ENCODE measurements at regions not wholly inside any gene's neighbourhood (a gene's known extent, or its start where the extent isn't known, plus 50 kb on each side); places are given as distances from the start of the nearest gene placed in this dataset.
A peak's percentile ranks its signal among the peaks of the same experiment; 100 is the strongest.

DNA sequence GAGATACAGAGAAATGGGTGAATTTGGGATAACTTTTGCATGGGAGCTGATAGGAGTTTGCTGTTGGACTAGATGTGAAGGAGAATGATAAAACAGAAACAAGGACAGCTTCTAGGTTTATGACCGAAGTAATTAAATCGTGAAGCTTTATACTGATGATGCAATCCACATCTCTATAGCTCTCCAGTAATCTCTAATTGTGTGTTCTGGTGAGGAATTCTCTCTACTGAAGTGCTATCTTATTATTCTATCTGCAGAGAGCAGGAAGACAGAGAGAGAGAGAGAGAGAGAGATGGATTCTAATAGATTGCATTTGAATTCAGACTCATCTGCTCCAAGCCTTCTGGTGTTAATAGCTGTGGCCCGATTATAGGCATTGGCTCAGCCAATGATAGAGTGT, 113.5 kb upstream of the FRMD4B start:
- TF ChIP-seq, protein P1, sequence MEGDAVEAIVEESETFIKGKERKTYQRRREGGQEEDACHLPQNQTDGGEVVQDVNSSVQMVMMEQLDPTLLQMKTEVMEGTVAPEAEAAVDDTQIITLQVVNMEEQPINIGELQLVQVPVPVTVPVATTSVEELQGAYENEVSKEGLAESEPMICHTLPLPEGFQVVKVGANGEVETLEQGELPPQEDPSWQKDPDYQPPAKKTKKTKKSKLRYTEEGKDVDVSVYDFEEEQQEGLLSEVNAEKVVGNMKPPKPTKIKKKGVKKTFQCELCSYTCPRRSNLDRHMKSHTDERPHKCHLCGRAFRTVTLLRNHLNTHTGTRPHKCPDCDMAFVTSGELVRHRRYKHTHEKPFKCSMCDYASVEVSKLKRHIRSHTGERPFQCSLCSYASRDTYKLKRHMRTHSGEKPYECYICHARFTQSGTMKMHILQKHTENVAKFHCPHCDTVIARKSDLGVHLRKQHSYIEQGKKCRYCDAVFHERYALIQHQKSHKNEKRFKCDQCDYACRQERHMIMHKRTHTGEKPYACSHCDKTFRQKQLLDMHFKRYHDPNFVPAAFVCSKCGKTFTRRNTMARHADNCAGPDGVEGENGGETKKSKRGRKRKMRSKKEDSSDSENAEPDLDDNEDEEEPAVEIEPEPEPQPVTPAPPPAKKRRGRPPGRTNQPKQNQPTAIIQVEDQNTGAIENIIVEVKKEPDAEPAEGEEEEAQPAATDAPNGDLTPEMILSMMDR (IDR thresholded peaks at IDR 0.05) = no peak
- TF ChIP-seq POLR2A (IDR thresholded peaks at IDR 0.05) = no peak
- WGBS, 2 donors = 53 to 66% methylated on average over 3 of the region's 3 CpGs
- H3K9me3 ChIP-seq = no peaks in the 10 kb centered on the region
- intact Hi-C loops (cut with DNase I; ENCODE audit: low total_unique reads) = no loop called here
- H3K27me3 ChIP-seq = no peaks in the 10 kb centered on the region
- DNase-seq = no peak
- H3K4me1 ChIP-seq = no peaks in the 10 kb centered on the region
- H3K4me3 ChIP-seq = no peak overlapping the region
- H3K27ac ChIP-seq = peak overlapping the region in 1 of 2 donors; percentile 58
- H3K36me3 ChIP-seq (ENCODE audit: low read depth, missing control alignments) = no peaks in the 10 kb centered on the region

DNA sequence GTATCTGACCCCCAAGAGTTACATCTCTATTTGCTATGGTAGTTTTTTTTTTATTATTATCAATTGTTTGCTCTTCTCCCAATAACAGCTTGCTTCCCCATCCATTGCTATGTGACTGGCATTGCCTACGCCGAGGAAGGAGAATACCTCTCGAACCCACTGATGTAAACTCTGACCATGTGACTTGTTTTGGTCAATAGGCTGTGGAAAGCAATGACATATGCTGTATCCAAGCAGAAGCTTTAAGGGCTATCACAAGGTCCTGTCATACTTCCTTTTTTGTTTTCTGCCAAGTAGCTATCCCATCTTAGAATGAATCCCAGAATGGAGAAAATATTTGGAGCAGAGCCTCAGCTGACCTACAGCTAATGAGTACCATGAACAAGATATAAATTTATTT, 111.0 kb upstream of the FRMD4B start:
- WGBS, 2 donors = 87 to 94% methylated on average over 3 of the region's 3 CpGs
- Histone ChIP-seq H3K27me3 (no peaks in the 10 kb centered on the region), H3K27ac (no peak overlapping the region), H3K4me1 (no peaks in the 10 kb centered on the region), H3K4me3 (no peak overlapping the region), H3K36me3 (ENCODE audit: low read depth, missing control alignments) (no peaks in the 10 kb centered on the region), H3K9me3 (no peaks in the 10 kb centered on the region)
- TF ChIP-seq, protein P1 (IDR thresholded peaks at IDR 0.05) = no peak
- no peak for TF ChIP-seq POLR2A (IDR thresholded peaks at IDR 0.05)
- intact Hi-C loops (cut with DNase I; ENCODE audit: low total_unique reads) = no loop called here
- no peak for DNase-seq

DNA sequence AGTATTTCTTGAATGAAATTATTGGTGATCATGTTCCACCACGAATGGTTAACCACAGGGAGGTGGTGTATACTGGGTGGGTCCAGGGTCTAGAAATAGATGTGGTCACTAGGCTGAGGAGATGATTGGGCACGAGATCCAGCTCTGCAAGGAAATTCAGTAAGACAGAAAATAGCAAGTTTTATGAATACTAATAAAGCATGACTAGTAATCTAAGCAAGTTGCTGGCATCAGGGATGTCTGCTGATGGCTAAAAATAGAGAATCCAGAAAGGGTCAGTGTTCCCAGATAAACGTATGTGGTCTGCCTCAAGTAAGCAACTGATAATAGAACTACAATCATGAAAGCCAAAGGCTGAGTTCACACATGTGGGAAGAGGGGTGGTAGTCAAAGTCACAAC, 108.3 kb upstream of the FRMD4B start:
- H3K27me3 ChIP-seq = no peaks in the 10 kb centered on the region
- no peak for DNase-seq
- H3K4me1 ChIP-seq = no peaks in the 10 kb centered on the region
- intact Hi-C loops (cut with DNase I; ENCODE audit: low total_unique reads) = no loop called here
- H3K4me3 ChIP-seq = no peak overlapping the region
- TF ChIP-seq, protein P1 (IDR thresholded peaks at IDR 0.05) = no peak
- TF ChIP-seq POLR2A (IDR thresholded peaks at IDR 0.05) = no peak
- no peak overlapping the region for H3K27ac ChIP-seq
- no peaks in the 10 kb centered on the region for H3K9me3 ChIP-seq
- H3K36me3 ChIP-seq (ENCODE audit: low read depth, missing control alignments) = no peaks in the 10 kb centered on the region
- 40 to 58% methylated on average over 3 of the region's 3 CpGs for WGBS, 2 donors

DNA sequence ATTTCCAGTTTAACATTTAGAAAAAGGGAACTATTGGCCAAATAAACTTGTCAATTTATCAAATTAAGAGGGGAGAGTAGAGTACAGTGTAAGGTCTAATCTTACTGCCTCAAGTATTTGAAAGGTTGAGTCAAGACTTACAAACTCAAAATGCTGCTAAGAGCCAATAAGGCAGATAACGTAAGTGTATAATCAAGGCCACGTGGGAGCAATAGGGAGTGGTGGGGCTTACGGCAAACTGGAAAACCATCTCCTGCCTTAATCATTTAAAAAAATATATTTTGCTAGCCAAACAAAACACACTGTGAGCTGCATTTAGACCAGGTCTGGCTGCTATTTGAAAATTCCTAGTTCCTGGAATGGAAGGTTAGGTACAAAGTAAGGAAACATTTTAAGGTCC, 107.3 kb upstream of the FRMD4B start:
- H3K27me3 ChIP-seq = no peaks in the 10 kb centered on the region
- TF ChIP-seq POLR2A (IDR thresholded peaks at IDR 0.05) = no peak
- TF ChIP-seq, protein P1 (IDR thresholded peaks at IDR 0.05) = no peak
- no peaks in the 10 kb centered on the region for H3K9me3 ChIP-seq
- WGBS, 2 donors = 49 to 60% methylated on average over 3 of the region's 3 CpGs
- no peak overlapping the region for H3K4me3 ChIP-seq
- H3K27ac ChIP-seq = no peak overlapping the region
- DNase-seq = no peak
- H3K4me1 ChIP-seq = no peaks in the 10 kb centered on the region
- H3K36me3 ChIP-seq (ENCODE audit: low read depth, missing control alignments) = no peaks in the 10 kb centered on the region
- intact Hi-C loops (cut with DNase I; ENCODE audit: low total_unique reads) = no loop called here

DNA sequence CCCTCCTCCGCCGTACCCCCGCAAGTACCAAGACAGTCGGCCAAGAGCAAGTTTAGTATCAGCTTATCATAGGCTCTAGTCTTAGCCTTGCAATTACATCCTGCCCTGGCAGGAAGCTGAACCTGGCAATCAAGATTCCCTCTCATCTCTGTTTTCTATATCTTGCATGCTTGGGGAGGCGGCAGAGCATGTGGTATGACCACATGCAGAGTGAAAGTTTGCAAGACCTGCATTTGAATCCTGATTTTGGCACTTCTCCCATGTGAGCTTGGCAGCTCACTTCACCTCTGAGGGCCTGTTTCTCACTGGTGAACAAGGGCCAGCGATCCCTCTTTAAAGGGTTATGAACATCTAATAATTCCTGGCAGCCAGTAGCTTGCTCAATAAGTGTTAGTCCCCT, 106.1 kb upstream of the FRMD4B start:
- WGBS, 2 donors = 80 to 89% methylated on average over 6 of the region's 6 CpGs

More for the DNA sequence above, 106.1 kb upstream of the FRMD4B start:
- TF ChIP-seq POLR2A (IDR thresholded peaks at IDR 0.05) = no peak
- TF ChIP-seq, protein P1 (IDR thresholded peaks at IDR 0.05) = no peak
- no peaks in the 10 kb centered on the region for H3K36me3 ChIP-seq (ENCODE audit: low read depth, missing control alignments)
- no peak overlapping the region for H3K27ac ChIP-seq
- H3K9me3 ChIP-seq = no peaks in the 10 kb centered on the region
- H3K4me1 ChIP-seq = no peaks in the 10 kb centered on the region
- intact Hi-C loops (cut with DNase I; ENCODE audit: low total_unique reads) = no loop called here
- no peaks in the 10 kb centered on the region for H3K27me3 ChIP-seq
- DNase-seq = no peak
- H3K4me3 ChIP-seq = no peak overlapping the region

Data from testis (tissue), 2 donors.